ENCODE measurements at regions not wholly inside any gene's neighbourhood (a gene's known extent, or its start where the extent isn't known, plus 50 kb on each side); places are given as distances from the start of the nearest gene placed in this dataset.
"Not testable (repeated sequence)": the region's sequence is repeated elsewhere in the genome, so short reads cannot be mapped to it uniquely, and the experiment has no call there.

- not testable (repeated sequence) for H3K4me1 ChIP-seq (ENCODE audit: insufficient read depth, low read length); H3K36me3 ChIP-seq (ENCODE audit: insufficient read depth, low read length); H3K27me3 ChIP-seq (ENCODE audit: insufficient read depth, low read length); H3K4me3 ChIP-seq (ENCODE audit: low read length); H3K9ac ChIP-seq (ENCODE audit: low read depth, low read length); H3K9me3 ChIP-seq (ENCODE audit: insufficient read depth, low read depth, low read length); H3K27ac ChIP-seq (ENCODE audit: low read depth, low read length)
- WGBS = 74% methylated on average over 4 of the region's 5 CpGs
Observed at GRCh38 chr2:181737302-181737701, 57.0 kb upstream of the NEUROD1 start.

- H3K4me1 ChIP-seq (ENCODE audit: insufficient read depth, low read length) = no peaks in the 10 kb centered on the region
- no peak overlapping the region for H3K9ac ChIP-seq (ENCODE audit: low read depth, low read length)
- H3K27me3 ChIP-seq (ENCODE audit: insufficient read depth, low read length) = no peaks in the 10 kb centered on the region
- WGBS = no CpG with 5 or more reads among the region's 2 CpGs
- no peak overlapping the region for H3K27ac ChIP-seq (ENCODE audit: low read depth, low read length)
- H3K4me3 ChIP-seq (ENCODE audit: low read length) = no peak overlapping the region
- H3K9me3 ChIP-seq (ENCODE audit: insufficient read depth, low read depth, low read length) = no peaks in the 10 kb centered on the region
- no peaks in the 10 kb centered on the region for H3K36me3 ChIP-seq (ENCODE audit: insufficient read depth, low read length)
Observed at GRCh38 chr2:181738074-181738473, 57.8 kb upstream of the NEUROD1 start.

- Histone ChIP-seq H3K9ac (ENCODE audit: low read depth, low read length) (no peak overlapping the region), H3K4me1 (ENCODE audit: insufficient read depth, low read length) (no peaks in the 10 kb centered on the region), H3K9me3 (ENCODE audit: insufficient read depth, low read depth, low read length) (no peaks in the 10 kb centered on the region), H3K27me3 (ENCODE audit: insufficient read depth, low read length) (no peaks in the 10 kb centered on the region), H3K36me3 (ENCODE audit: insufficient read depth, low read length) (no peaks in the 10 kb centered on the region), H3K4me3 (ENCODE audit: low read length) (no peak overlapping the region), H3K27ac (ENCODE audit: low read depth, low read length) (no peak overlapping the region)
- WGBS = 91% methylated on average over 4 of the region's 4 CpGs
Observed at GRCh38 chr2:181738563-181738962, 58.2 kb upstream of the NEUROD1 start.

GRCh38 chr2:181741756-181742155, 61.4 kb upstream of the NEUROD1 start:
- no peak overlapping the region for H3K9ac ChIP-seq (ENCODE audit: low read depth, low read length)
- 100% methylated on average over 1 of the region's 1 CpG for WGBS
- H3K4me1 ChIP-seq (ENCODE audit: insufficient read depth, low read length) = no peaks in the 10 kb centered on the region
- H3K9me3 ChIP-seq (ENCODE audit: insufficient read depth, low read depth, low read length) = no peaks in the 10 kb centered on the region
- no peaks in the 10 kb centered on the region for H3K36me3 ChIP-seq (ENCODE audit: insufficient read depth, low read length)
- H3K4me3 ChIP-seq (ENCODE audit: low read length) = no peak overlapping the region
- no peak overlapping the region for H3K27ac ChIP-seq (ENCODE audit: low read depth, low read length)
- no peaks in the 10 kb centered on the region for H3K27me3 ChIP-seq (ENCODE audit: insufficient read depth, low read length)

- 28% methylated on average over 2 of the region's 3 CpGs for WGBS
- Histone ChIP-seq H3K27me3 (ENCODE audit: insufficient read depth, low read length) (no peaks in the 10 kb centered on the region), H3K27ac (ENCODE audit: low read depth, low read length) (no peak overlapping the region), H3K4me1 (ENCODE audit: insufficient read depth, low read length) (no peaks in the 10 kb centered on the region), H3K9ac (ENCODE audit: low read depth, low read length) (no peak overlapping the region), H3K4me3 (ENCODE audit: low read length) (no peak overlapping the region), H3K9me3 (ENCODE audit: insufficient read depth, low read depth, low read length) (no peaks in the 10 kb centered on the region), H3K36me3 (ENCODE audit: insufficient read depth, low read length) (no peaks in the 10 kb centered on the region)
Observed at GRCh38 chr2:181742361-181742760, 62.0 kb upstream of the NEUROD1 start.

GRCh38 chr2:181742922-181743722, 62.8 kb upstream of the NEUROD1 start:
- no peak overlapping the region for H3K4me3 ChIP-seq (ENCODE audit: low read length)
- no peak overlapping the region for H3K9ac ChIP-seq (ENCODE audit: low read depth, low read length)
- no peaks in the 10 kb centered on the region for H3K36me3 ChIP-seq (ENCODE audit: insufficient read depth, low read length)
- H3K27me3 ChIP-seq (ENCODE audit: insufficient read depth, low read length) = no peaks in the 10 kb centered on the region
- H3K4me1 ChIP-seq (ENCODE audit: insufficient read depth, low read length) = no peaks in the 10 kb centered on the region
- H3K9me3 ChIP-seq (ENCODE audit: insufficient read depth, low read depth, low read length) = no peaks in the 10 kb centered on the region
- 22% methylated on average over 5 of the region's 6 CpGs for WGBS
- no peak overlapping the region for H3K27ac ChIP-seq (ENCODE audit: low read depth, low read length)

- no peak overlapping the region for H3K27ac ChIP-seq (ENCODE audit: low read depth, low read length)
- H3K4me1 ChIP-seq (ENCODE audit: insufficient read depth, low read length) = no peaks in the 10 kb centered on the region
- H3K9ac ChIP-seq (ENCODE audit: low read depth, low read length) = no peak overlapping the region
- H3K27me3 ChIP-seq (ENCODE audit: insufficient read depth, low read length) = no peaks in the 10 kb centered on the region
- H3K4me3 ChIP-seq (ENCODE audit: low read length) = no peak overlapping the region
- H3K9me3 ChIP-seq (ENCODE audit: insufficient read depth, low read depth, low read length) = no peaks in the 10 kb centered on the region
- no peaks in the 10 kb centered on the region for H3K36me3 ChIP-seq (ENCODE audit: insufficient read depth, low read length)
- 88% methylated on average over 1 of the region's 2 CpGs for WGBS
Observed at GRCh38 chr2:181743723-181744031, 63.4 kb upstream of the NEUROD1 start.

- no peaks in the 10 kb centered on the region for H3K9me3 ChIP-seq (ENCODE audit: insufficient read depth, low read depth, low read length)
- H3K4me1 ChIP-seq (ENCODE audit: insufficient read depth, low read length) = no peaks in the 10 kb centered on the region
- 83% methylated on average over 1 of the region's 3 CpGs for WGBS
- H3K27ac ChIP-seq (ENCODE audit: low read depth, low read length) = no peak overlapping the region
- no peaks in the 10 kb centered on the region for H3K36me3 ChIP-seq (ENCODE audit: insufficient read depth, low read length)
- H3K27me3 ChIP-seq (ENCODE audit: insufficient read depth, low read length) = no peaks in the 10 kb centered on the region
- no peak overlapping the region for H3K4me3 ChIP-seq (ENCODE audit: low read length)
- H3K9ac ChIP-seq (ENCODE audit: low read depth, low read length) = no peak overlapping the region
Observed at GRCh38 chr2:181745796-181746540, 65.7 kb upstream of the NEUROD1 start.

- H3K9ac ChIP-seq (ENCODE audit: low read depth, low read length) = no peak overlapping the region
- no peak overlapping the region for H3K4me3 ChIP-seq (ENCODE audit: low read length)
- H3K4me1 ChIP-seq (ENCODE audit: insufficient read depth, low read length) = no peaks in the 10 kb centered on the region
- no peaks in the 10 kb centered on the region for H3K27me3 ChIP-seq (ENCODE audit: insufficient read depth, low read length)
- no peaks in the 10 kb centered on the region for H3K36me3 ChIP-seq (ENCODE audit: insufficient read depth, low read length)
- no peaks in the 10 kb centered on the region for H3K9me3 ChIP-seq (ENCODE audit: insufficient read depth, low read depth, low read length)
- H3K27ac ChIP-seq (ENCODE audit: low read depth, low read length) = no peak overlapping the region
- WGBS = 89% methylated on average over 2 of the region's 2 CpGs
Observed at GRCh38 chr2:181746844-181747243, 66.5 kb upstream of the NEUROD1 start.

- Histone ChIP-seq H3K4me1 (ENCODE audit: insufficient read depth, low read length) (peaks cover 7% of the 10 kb centered on the region; the same call in 1 of the 2 replicates), H3K4me3 (ENCODE audit: low read length) (no peak overlapping the region), H3K27ac (ENCODE audit: low read depth, low read length) (no peak overlapping the region), H3K9me3 (ENCODE audit: insufficient read depth, low read depth, low read length) (no peaks in the 10 kb centered on the region), H3K36me3 (ENCODE audit: insufficient read depth, low read length) (no peaks in the 10 kb centered on the region), H3K27me3 (ENCODE audit: insufficient read depth, low read length) (no peaks in the 10 kb centered on the region), H3K9ac (ENCODE audit: low read depth, low read length) (no peak overlapping the region)
- 73% methylated on average over 8 of the region's 8 CpGs for WGBS
Observed at GRCh38 chr2:181750305-181750704, 70.0 kb upstream of the NEUROD1 start.

GRCh38 chr2:181751266-181752030, 71.1 kb upstream of the NEUROD1 start:
- WGBS = 95% methylated on average over 6 of the region's 6 CpGs
- no peak overlapping the region for H3K27ac ChIP-seq (ENCODE audit: low read depth, low read length)
- peaks cover 7% of the 10 kb centered on the region; the same call in 1 of the 2 replicates for H3K4me1 ChIP-seq (ENCODE audit: insufficient read depth, low read length)
- no peak overlapping the region for H3K9ac ChIP-seq (ENCODE audit: low read depth, low read length)
- H3K27me3 ChIP-seq (ENCODE audit: insufficient read depth, low read length) = no peaks in the 10 kb centered on the region
- H3K36me3 ChIP-seq (ENCODE audit: insufficient read depth, low read length) = no peaks in the 10 kb centered on the region
- H3K4me3 ChIP-seq (ENCODE audit: low read length) = no peak overlapping the region
- no peaks in the 10 kb centered on the region for H3K9me3 ChIP-seq (ENCODE audit: insufficient read depth, low read depth, low read length)

Data from HUES64 (cell line).